HG03439 (cell line): ENCODE measurements at regions not wholly inside any gene's neighbourhood (a gene's known extent, or its start where the extent isn't known, plus 50 kb on each side); places are given as distances from the start of the nearest gene placed in this dataset.
"Not testable (repeated sequence)": the region's sequence is repeated elsewhere in the genome, so short reads cannot be mapped to it uniquely, and the experiment has no call there.

ENCODE experiments used
- ATAC-seq: cut with Tn5 transposase; IDR thresholded peaks from one replicate; pipeline ENCODE4 v1.9.1; 2021; ENCODE audit warnings: mild to moderate bottlenecking, moderate library complexity; ENCODE audit not compliant: unreplicated experiment

DNA sequence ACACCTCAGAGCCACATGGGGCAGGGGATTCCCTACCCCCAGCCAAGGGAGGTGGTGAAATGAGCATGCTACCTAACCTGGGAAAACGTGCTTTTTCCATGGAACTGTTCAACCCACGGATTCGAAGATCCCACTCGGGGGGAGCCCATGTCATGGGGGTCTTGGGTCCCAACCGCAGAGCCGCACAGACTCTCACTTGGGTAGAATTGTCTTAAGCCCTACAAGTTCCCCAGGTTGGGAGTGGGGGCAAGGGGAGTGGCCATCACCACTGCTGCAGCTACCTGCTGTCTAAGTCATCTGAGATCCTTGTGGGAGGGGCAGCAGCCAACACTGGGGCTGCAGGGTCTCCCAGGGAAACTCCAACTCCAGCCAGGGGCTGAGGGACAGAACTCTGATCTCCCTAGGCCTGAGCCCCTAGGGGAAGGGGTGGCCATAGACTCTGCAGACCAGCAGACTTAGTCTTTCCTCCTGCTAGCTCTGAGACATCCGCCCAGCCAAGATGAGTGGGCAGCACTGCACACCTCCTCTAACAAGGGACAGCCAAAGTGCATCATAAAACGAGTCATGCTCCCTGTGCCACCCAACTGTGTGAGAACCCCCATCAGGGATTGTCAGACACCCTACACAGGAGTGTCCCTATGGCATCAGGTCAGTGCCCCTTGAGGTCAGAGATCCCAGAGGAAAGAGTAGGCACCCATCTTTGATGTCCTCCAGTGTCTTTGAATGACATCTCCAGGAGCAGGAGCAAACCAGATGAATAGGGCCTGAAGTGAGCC is 610.4 kb upstream of the SLITRK6 start:
- no peak for ATAC-seq

GRCh38 chr13:86425170-86425815 is 626.1 kb upstream of the SLITRK6 start:
- ATAC-seq, result no peak

DNA sequence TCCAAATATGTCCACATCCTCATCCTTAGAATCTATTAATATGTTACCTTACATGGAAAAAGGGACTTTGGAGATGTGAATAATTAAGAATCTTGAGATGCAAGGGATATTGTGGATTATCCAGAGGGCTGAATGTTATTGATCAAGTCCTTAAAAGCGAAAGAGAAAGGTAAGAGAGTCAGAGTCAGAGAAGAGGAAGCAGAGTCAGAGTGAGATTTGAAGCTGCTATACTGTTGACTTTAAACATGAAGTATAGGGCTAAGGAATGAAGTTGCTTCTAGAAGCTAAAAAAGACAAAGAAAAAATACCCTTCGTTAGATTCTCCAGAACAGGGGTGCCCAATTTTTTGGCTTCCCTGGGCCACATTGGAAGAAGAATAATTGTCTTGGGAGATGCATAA is 627.2 kb upstream of the SLITRK6 start:
- no peak for ATAC-seq

DNA sequence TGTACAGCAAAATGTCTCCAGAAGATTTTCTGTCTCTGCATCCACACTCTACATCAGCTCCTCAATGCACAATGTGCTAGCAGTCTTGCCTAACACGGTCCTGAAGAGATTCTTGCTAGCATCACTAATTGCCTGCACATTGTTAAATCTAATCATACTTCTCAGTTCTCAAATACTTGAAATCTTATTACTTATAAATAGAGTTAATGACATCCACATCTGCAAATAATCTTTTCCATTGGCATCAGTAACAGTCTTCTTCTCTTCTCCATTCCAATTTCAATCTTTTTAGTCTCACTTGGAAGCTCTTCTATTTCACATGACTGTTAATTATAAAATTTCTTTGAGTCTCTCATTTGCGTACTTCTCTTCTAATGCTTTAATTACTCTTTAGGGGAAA is 630.5 kb upstream of the SLITRK6 start:
- ATAC-seq, result no peak

GRCh38 chr13:86438034-86438433 is 638.8 kb upstream of the SLITRK6 start:
- no peak for ATAC-seq

- ATAC-seq, result no peak
Measured at GRCh38 chr13:86445206-86445605, 646.0 kb upstream of the SLITRK6 start.

GRCh38 chr13:86445672-86446071 is 646.5 kb upstream of the SLITRK6 start:
- ATAC-seq, result no peak

DNA sequence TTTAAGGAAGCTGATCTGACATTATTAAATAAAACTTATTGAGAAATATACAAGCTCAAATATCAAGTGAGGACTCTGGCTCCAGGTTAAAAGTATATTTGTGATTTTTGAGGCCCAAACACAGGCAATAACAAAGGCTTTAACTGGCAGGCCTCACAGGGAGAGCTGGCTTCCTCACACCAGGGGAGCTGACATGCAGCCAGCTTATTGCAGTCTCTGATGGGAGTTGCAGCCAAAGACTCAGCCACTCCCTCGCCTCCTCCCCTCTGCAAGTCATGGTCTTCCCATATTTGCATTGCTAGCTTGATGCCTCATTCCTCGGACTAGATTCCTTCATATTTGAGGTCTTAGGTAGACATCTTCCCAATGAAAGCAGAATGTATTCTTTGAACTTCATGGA is 647.1 kb upstream of the SLITRK6 start:
- ATAC-seq, result no peak

GRCh38 chr13:86447479-86447878 is 648.3 kb upstream of the SLITRK6 start:
- no peak for ATAC-seq

DNA sequence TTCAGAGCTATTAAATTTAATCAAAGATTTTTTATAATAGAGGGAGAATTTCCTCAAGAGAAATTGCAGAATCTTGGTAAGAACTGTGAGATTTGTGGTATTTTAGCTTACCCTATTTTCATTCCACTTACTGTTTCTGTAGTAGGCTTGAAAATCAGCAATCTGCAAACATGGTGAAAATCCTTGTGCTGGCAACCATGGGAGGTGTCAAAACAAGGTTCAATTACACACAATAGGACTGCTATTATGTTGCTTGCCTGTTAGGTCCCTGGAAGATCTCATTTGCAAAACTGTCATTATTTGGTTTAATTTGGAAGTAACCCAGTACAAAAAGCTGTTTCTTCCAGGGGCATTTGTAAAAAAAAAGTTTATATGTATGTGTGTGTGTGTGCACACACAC is 662.8 kb upstream of the SLITRK6 start:
- ATAC-seq, result no peak

- no peak for ATAC-seq
Measured at GRCh38 chr13:86464193-86464592, 665.0 kb upstream of the SLITRK6 start.

GRCh38 chr13:86474971-86475370 is 675.8 kb upstream of the SLITRK6 start:
- no peak for ATAC-seq

DNA sequence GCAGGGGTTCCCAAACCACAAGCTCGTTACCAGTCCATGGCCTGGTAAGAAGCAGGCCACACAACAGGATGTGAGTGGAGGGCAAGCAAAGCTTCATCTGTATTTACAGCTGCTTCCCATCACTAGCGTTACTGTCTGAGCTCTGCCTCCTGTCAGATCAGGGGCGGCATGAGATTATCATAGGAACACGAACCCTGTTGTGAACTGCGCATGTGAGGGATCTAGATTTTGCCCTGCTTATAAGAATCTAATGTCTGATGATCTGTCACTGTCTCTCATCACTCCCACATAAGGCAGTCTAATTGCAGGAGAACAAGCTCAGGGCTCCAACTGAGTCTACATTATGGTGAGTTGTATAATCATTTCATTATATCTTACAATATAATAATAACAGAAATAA is 677.4 kb upstream of the SLITRK6 start:
- no peak for ATAC-seq

DNA sequence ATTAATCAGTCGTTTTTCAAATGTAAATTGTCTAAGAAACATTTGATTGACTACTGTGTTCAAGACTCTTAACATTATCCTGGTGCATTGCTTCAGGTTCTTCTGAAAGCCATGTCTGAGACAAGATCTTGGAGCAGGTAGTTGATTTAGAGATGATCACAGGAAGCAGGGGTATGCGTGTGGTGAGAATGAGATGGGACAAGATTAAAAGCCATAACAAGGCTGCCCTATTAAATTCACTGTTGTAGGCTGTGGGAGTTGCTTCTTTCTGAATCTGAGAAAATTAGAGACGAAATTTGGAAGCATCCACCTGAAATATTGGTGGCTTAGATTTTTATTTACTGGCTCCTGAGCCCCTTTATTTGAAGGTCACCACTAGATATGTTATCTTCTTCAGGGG is 687.4 kb upstream of the SLITRK6 start:
- no peak for ATAC-seq

DNA sequence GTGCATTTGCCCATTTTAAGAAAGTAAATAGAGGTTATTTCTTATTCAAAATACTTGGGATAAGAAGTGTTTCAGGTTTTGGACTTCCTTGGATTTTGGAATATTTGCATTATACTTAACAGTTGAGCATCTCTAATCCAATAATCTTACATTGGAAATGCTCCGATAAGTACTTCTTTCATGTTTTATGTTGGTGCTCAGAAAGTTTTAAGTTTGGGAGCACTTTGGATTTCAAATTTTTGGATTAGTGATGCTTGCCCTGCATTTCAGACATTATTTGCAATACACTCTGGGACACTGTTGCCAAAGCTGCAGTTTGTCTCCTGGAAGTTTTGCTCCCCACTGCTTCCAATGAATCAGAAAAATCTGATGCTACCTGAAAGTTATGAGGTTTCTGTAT is 691.9 kb upstream of the SLITRK6 start:
- no peak for ATAC-seq

DNA sequence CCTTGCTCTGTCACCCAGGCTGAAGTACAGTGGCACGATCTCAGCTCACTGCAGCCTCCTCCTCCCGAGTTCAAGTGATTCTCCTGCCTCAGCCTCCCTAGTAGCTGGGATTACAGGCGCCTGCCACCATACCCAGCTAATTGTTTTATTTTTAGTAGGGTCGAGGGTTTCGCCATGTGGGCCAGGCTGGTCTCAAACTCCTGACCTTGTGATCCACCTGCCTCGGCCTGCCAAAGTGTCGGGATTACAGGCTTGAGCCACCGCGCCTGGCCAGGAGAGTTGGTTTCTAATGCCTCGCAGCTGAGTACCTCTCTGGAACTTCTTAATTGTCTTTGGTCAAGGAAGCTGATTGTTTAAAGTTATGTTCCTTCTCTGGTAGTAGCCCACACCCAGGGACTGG is 702.7 kb upstream of the SLITRK6 start:
- not testable (repeated sequence) for ATAC-seq

- ATAC-seq, result no peak
Measured at GRCh38 chr13:86510792-86511191, 711.6 kb upstream of the SLITRK6 start.

GRCh38 chr13:86541461-86541860 is 742.2 kb upstream of the SLITRK6 start:
- no peak for ATAC-seq

- ATAC-seq, result no peak
Measured at GRCh38 chr13:86554066-86554465, 754.8 kb upstream of the SLITRK6 start.

GRCh38 chr13:86559901-86560300 is 760.7 kb upstream of the SLITRK6 start:
- ATAC-seq, result no peak

GRCh38 chr13:86562866-86563265 is 763.6 kb upstream of the SLITRK6 start:
- no peak for ATAC-seq

- ATAC-seq, result no peak
Measured at GRCh38 chr13:86563308-86563707, 764.1 kb upstream of the SLITRK6 start.

GRCh38 chr13:86567119-86567518 is 767.9 kb upstream of the SLITRK6 start:
- no peak for ATAC-seq
